HG02642 (cell line): ENCODE measurements at regions not wholly inside any gene's neighbourhood (a gene's known extent, or its start where the extent isn't known, plus 50 kb on each side); places are given as distances from the start of the nearest gene placed in this dataset.
"Not testable (repeated sequence)": the region's sequence is repeated elsewhere in the genome, so short reads cannot be mapped to it uniquely, and the experiment has no call there.

Experiments used
- ATAC-seq: cut with Tn5 transposase; IDR thresholded peaks from one replicate; pipeline ENCODE4 v1.9.1; 2021; ENCODE audit warnings: mild to moderate bottlenecking; ENCODE audit not compliant: unreplicated experiment, poor library complexity

GRCh38 chr5:124168093-124168492, 578.3 kb downstream of the ZNF608 start:
- ATAC-seq: not testable (repeated sequence)

- no peak for ATAC-seq
Measured at GRCh38 chr5:124162767-124163532, 583.5 kb downstream of the ZNF608 start.

- no peak for ATAC-seq
Measured at GRCh38 chr5:124161266-124161665, 585.2 kb downstream of the ZNF608 start.

- no peak for ATAC-seq
Measured at GRCh38 chr5:124160265-124160664, 586.2 kb downstream of the ZNF608 start.

GRCh38 chr5:124157320-124157719, 589.1 kb downstream of the ZNF608 start:
- ATAC-seq: peak; percentile 64

GRCh38 chr5:124156415-124156996, 589.9 kb downstream of the ZNF608 start:
- ATAC-seq: no peak

GRCh38 chr5:124154714-124155113, 591.7 kb downstream of the ZNF608 start:
- no peak for ATAC-seq

GRCh38 chr5:124153588-124153987, 592.9 kb downstream of the ZNF608 start:
- no peak for ATAC-seq

GRCh38 chr5:124148574-124148973, 597.9 kb downstream of the ZNF608 start:
- no peak for ATAC-seq

- no peak for ATAC-seq
Measured at GRCh38 chr5:124140060-124140459, 606.4 kb downstream of the ZNF608 start.

GRCh38 chr5:124139477-124139876, 607.0 kb downstream of the ZNF608 start:
- no peak for ATAC-seq

- ATAC-seq: no peak
Measured at GRCh38 chr5:124136609-124137008, 609.8 kb downstream of the ZNF608 start.

GRCh38 chr5:124134941-124135340, 611.5 kb downstream of the ZNF608 start:
- no peak for ATAC-seq

- no peak for ATAC-seq
Measured at GRCh38 chr5:124133406-124133805, 613.0 kb downstream of the ZNF608 start.

GRCh38 chr5:124132843-124133242, 613.6 kb downstream of the ZNF608 start:
- no peak for ATAC-seq

GRCh38 chr5:124131466-124131865, 615.0 kb downstream of the ZNF608 start:
- no peak for ATAC-seq

- ATAC-seq: no peak
Measured at GRCh38 chr5:124130816-124131215, 615.6 kb downstream of the ZNF608 start.

- no peak for ATAC-seq
Measured at GRCh38 chr5:124128867-124129266, 616.9 kb downstream of the CSNK1G3 start.

- peak; percentile 77 for ATAC-seq
Measured at GRCh38 chr5:124126504-124127217, 614.7 kb downstream of the CSNK1G3 start.

GRCh38 chr5:124124711-124125229, 612.8 kb downstream of the CSNK1G3 start:
- ATAC-seq: no peak

- ATAC-seq: no peak
Measured at GRCh38 chr5:124121198-124121597, 609.2 kb downstream of the CSNK1G3 start.
